NB4 (cell line): ENCODE measurements at regions not wholly inside any gene's neighbourhood (a gene's known extent, or its start where the extent isn't known, plus 50 kb on each side); places are given as distances from the start of the nearest gene placed in this dataset.

Experiments used
- DNase-seq: peaks from one replicate; pipeline ENCODE4 v3.0.0; 2010; ENCODE audit warnings: low read depth
- H3K4me3 ChIP-seq: one replicate; pipeline ENCODE4 v1.5.1; 2011; ENCODE audit warnings: mild to moderate bottlenecking, low read depth, low read length, moderate library complexity
- CTCF ChIP-seq: IDR thresholded peaks from one replicate; pipeline ENCODE4 v1.5.1; 2012; ENCODE audit warnings: low read depth, low read length
- MAX ChIP-seq: IDR thresholded peaks from 2 replicates; pipeline ENCODE4 v1.6.1; 2011; ENCODE audit warnings: low read depth, low read length
- MYC ChIP-seq: IDR thresholded peaks from 2 replicates; pipeline ENCODE4 v1.6.1; 2011; ENCODE audit warnings: low read depth, low read length
- POLR2A ChIP-seq: IDR thresholded peaks from 2 replicates; pipeline ENCODE4 v1.6.1; 2011; ENCODE audit warnings: mild to moderate bottlenecking; ENCODE audit not compliant: insufficient read length; ENCODE audit errors: extremely low read depth

GRCh38 chr12:92289629-92290349, 144.1 kb upstream of the BTG1 start:
- no peak overlapping the region for H3K4me3 ChIP-seq
- no peak for DNase-seq
- TF ChIP-seq POLR2A (no peak), MAX (no peak), MYC (no peak), CTCF (no peak)

- DNase-seq = no peak
- no peak overlapping the region for H3K4me3 ChIP-seq
- TF ChIP-seq POLR2A (no peak), MAX (no peak), MYC (no peak), CTCF (no peak)
Measured at GRCh38 chr12:92288561-92288960, 142.9 kb upstream of the BTG1 start.

- H3K4me3 ChIP-seq = no peak overlapping the region
- no peak for DNase-seq
- TF ChIP-seq MAX = no peak
- no peak for TF ChIP-seq CTCF
Measured at GRCh38 chr12:92278378-92278828, 132.8 kb upstream of the BTG1 start.

GRCh38 chr12:92277795-92278194, 132.1 kb upstream of the BTG1 start:
- TF ChIP-seq POLR2A (no peak), MYC (no peak), MAX (no peak), CTCF (no peak)
- no peak for DNase-seq

GRCh38 chr12:92276276-92276675, 130.6 kb upstream of the BTG1 start:
- TF ChIP-seq MAX (no peak), CTCF (no peak), MYC (no peak), POLR2A (no peak)
- DNase-seq = no peak
- no peak overlapping the region for H3K4me3 ChIP-seq

More at GRCh38 chr12:92277795-92278194, 132.1 kb upstream of the BTG1 start:
- no peak overlapping the region for H3K4me3 ChIP-seq
